GM23338 (cell line): ENCODE measurements at regions not wholly inside any gene's neighbourhood (a gene's known extent, or its start where the extent isn't known, plus 50 kb on each side); places are given as distances from the start of the nearest gene placed in this dataset.

Experiments
- ATAC-seq: fragments of 200-7000 bp; cut with Tn5 transposase; 3 replicates; pipeline ENCODE4 v1.9.1; 2020
- DNase-seq: peaks from one replicate; pipeline ENCODE4 v3.0.0-alpha.2; 2015; ENCODE audit warnings: low spot score
- H2AFZ ChIP-seq: fragments of 200-600 bp; sonication (generic); 2 replicates; pipeline ENCODE4 v1.8.0; 2016; ENCODE audit warnings: antibody characterized with exemption, mild to moderate bottlenecking, moderate library complexity
- H3F3A ChIP-seq: fragments of 200-600 bp; sonication (generic); replicated peaks from 2 replicates; pipeline ENCODE4 v1.8.0; 2017; ENCODE audit warnings: antibody characterized with exemption, mixed run types, low read depth
- H3K27ac ChIP-seq: fragments of 200-600 bp; sonication (generic); 2 replicates; pipeline ENCODE4 v1.6.1; 2016; ENCODE audit warnings: low read depth
- H3K27me3 ChIP-seq: fragments of 200-600 bp; sonication (generic); 2 replicates; pipeline ENCODE4 v1.8.0; 2016; ENCODE audit warnings: mild to moderate bottlenecking, mixed run types, moderate library complexity; ENCODE audit not compliant: insufficient read depth
- H3K36me3 ChIP-seq: fragments of 200-600 bp; sonication (generic); 2 replicates; pipeline ENCODE4 v1.8.0; 2016; ENCODE audit warnings: mild to moderate bottlenecking; ENCODE audit not compliant: insufficient read depth
- H3K4me1 ChIP-seq: fragments of 200-600 bp; sonication (generic); 2 replicates; pipeline ENCODE4 v1.8.0; 2016; ENCODE audit warnings: mild to moderate bottlenecking, moderate library complexity; ENCODE audit not compliant: insufficient read depth
- H3K4me2 ChIP-seq: fragments of 200-600 bp; sonication (generic); 2 replicates; pipeline ENCODE4 v1.7.1; 2017; ENCODE audit warnings: mixed run types
- H3K4me3 ChIP-seq: fragments of 200-600 bp; sonication (generic); 2 replicates; pipeline ENCODE4 v1.6.1; 2016; ENCODE audit warnings: mixed run types
- H3K79me2 ChIP-seq: fragments of 200-600 bp; sonication (generic); replicated peaks from 2 replicates; pipeline ENCODE4 v1.8.0; 2017; ENCODE audit warnings: mild to moderate bottlenecking; ENCODE audit not compliant: insufficient read depth
- H3K9me2 ChIP-seq: fragments of 200-600 bp; sonication (generic); 2 replicates; pipeline ENCODE4 v1.8.0; 2017; ENCODE audit not compliant: insufficient read depth
- H4K20me1 ChIP-seq: fragments of 200-600 bp; sonication (generic); replicated peaks from 2 replicates; pipeline ENCODE4 v1.8.0; 2017; ENCODE audit warnings: mild to moderate bottlenecking; ENCODE audit not compliant: insufficient read depth
- H3K27ac Mint-ChIP-seq: 2 replicates; pipeline ENCODE4 v1.8.0; 2020; ENCODE audit warnings: inconsistent platforms, mild to moderate bottlenecking, moderate library complexity, mixed read lengths
- H3K27me3 Mint-ChIP-seq: 3 replicates; pipeline ENCODE4 v1.8.0; 2022; ENCODE audit warnings: low read depth, mild to moderate bottlenecking, moderate library complexity, mixed read lengths, inconsistent platforms; ENCODE audit not compliant: insufficient read depth, poor library complexity
- H3K36me3 Mint-ChIP-seq: 3 replicates; pipeline ENCODE4 v1.8.0; 2021; ENCODE audit warnings: low read depth, mild to moderate bottlenecking, inconsistent platforms, moderate library complexity, mixed read lengths
- H3K4me1 Mint-ChIP-seq: 3 replicates; pipeline ENCODE4 v1.8.0; 2020; ENCODE audit warnings: mild to moderate bottlenecking, inconsistent platforms, mixed read lengths
- H3K4me3 Mint-ChIP-seq: 3 replicates; pipeline ENCODE4 v1.8.0; 2021; ENCODE audit warnings: moderate library complexity, mild to moderate bottlenecking, inconsistent platforms, mixed read lengths
- H3K9me3 Mint-ChIP-seq: 3 replicates; pipeline ENCODE4 v1.8.0; 2020; ENCODE audit warnings: moderate library complexity, mild to moderate bottlenecking, inconsistent platforms, mixed read lengths
- CTCF ChIP-seq, 2 experiments: fragments of 200-600 bp in 1 of 2; sonication (generic) in 1 of 2; conservative IDR thresholded peaks; 2 replicates each; pipeline versions ENCODE4 v1.5.1 to v1.6.1; 2016 to 2017; ENCODE audit warnings: antibody characterized with exemption in 2 of 2, low read depth in 2 of 2, mild to moderate bottlenecking in 2 of 2, moderate library complexity in 1 of 2
- ETS1 ChIP-seq: IDR thresholded peaks from 2 replicates; pipeline ENCODE4 v1.6.1; 2016; ENCODE audit warnings: antibody characterized with exemption
- EZH2 ChIP-seq: fragments of 200-600 bp; sonication (generic); IDR thresholded peaks from one replicate; pipeline ENCODE4 v1.8.0; 2017; ENCODE audit warnings: antibody characterized with exemption, mild to moderate bottlenecking, low read depth; ENCODE audit not compliant: unreplicated experiment
- EZH2phosphoT487 ChIP-seq: fragments of 200-600 bp; sonication (generic); IDR thresholded peaks from one replicate; pipeline ENCODE4 v1.8.1; 2018; ENCODE audit warnings: antibody characterized with exemption; ENCODE audit not compliant: unreplicated experiment
- JUNB ChIP-seq: IDR thresholded peaks from one replicate; pipeline ENCODE4 v1.6.1; 2016; ENCODE audit warnings: antibody characterized with exemption; ENCODE audit not compliant: unreplicated experiment
- NANOG ChIP-seq: IDR thresholded peaks from 2 replicates; pipeline ENCODE4 v1.6.1; 2016; ENCODE audit warnings: antibody characterized with exemption, borderline replicate concordance
- POLR2AphosphoS5 ChIP-seq: IDR thresholded peaks from 2 replicates; pipeline ENCODE4 v1.6.1; 2016; ENCODE audit warnings: antibody characterized with exemption, low read depth
- REST ChIP-seq: IDR thresholded peaks from one replicate; pipeline ENCODE4 v1.6.1; 2018; ENCODE audit warnings: antibody characterized with exemption; ENCODE audit not compliant: unreplicated experiment
- STAT1 ChIP-seq: IDR thresholded peaks from one replicate; pipeline ENCODE4 v1.6.1; 2016; ENCODE audit warnings: antibody characterized with exemption; ENCODE audit not compliant: unreplicated experiment
- ZNF331 ChIP-seq: fragments of 250-450 bp; sonication (Bioruptor Pico); IDR thresholded peaks from 2 replicates; pipeline ENCODE4 v1.5.0; 2020; ENCODE audit warnings: low read depth, mild to moderate bottlenecking, moderate library complexity
- ZNF462 ChIP-seq: fragments of 250-450 bp; sonication (Bioruptor Pico); IDR thresholded peaks from 2 replicates; pipeline ENCODE4 v1.5.0; 2020; ENCODE audit warnings: mild to moderate bottlenecking, moderate library complexity

GRCh38 chr15:93250209-93250608, 161.2 kb upstream of the RGMA start (continued):
- TF ChIP-seq CTCF (conservative IDR thresholded peaks at IDR 0.05; ENCODE audit: low read depth in 2 of 2), result no peak
- no peak for TF ChIP-seq EZH2phosphoT487
- no peak for TF ChIP-seq POLR2AphosphoS5
- no peak for TF ChIP-seq NANOG
- TF ChIP-seq ZNF331 (CRISPR knock-in tag), result no peak
- TF ChIP-seq REST, result no peak
- no peak for TF ChIP-seq STAT1
- no peak for TF ChIP-seq JUNB
- no peak for TF ChIP-seq EZH2

GRCh38 chr15:93249623-93250022, 160.6 kb upstream of the RGMA start:
- peak overlapping the region; percentile 29; the same call in 1 of the 2 replicates for H2AFZ ChIP-seq
- H4K20me1 ChIP-seq, result no peaks in the 10 kb centered on the region
- H3F3A ChIP-seq, result no peaks in the 10 kb centered on the region
- peaks cover 9% of the 10 kb centered on the region for H3K4me1 ChIP-seq
- DNase-seq (no peak), ATAC-seq (no peak)
- H3K9me2 ChIP-seq, result no peaks in the 10 kb centered on the region
- Mint-ChIP-seq H3K4me1 (peaks cover 8% of the 10 kb centered on the region), H3K4me3 (no peak overlapping the region), H3K36me3 (no peaks in the 10 kb centered on the region; the same call in 2 of the 3 replicates), H3K9me3 (no peaks in the 10 kb centered on the region), H3K27me3 (peaks cover 3% of the 10 kb centered on the region), H3K27ac (no peak overlapping the region)
- H3K4me2 ChIP-seq, result no peak overlapping the region
- no peaks in the 10 kb centered on the region; the same call in 1 of the 2 replicates for H3K27me3 ChIP-seq
- no peak overlapping the region for H3K4me3 ChIP-seq
- no peak overlapping the region for H3K27ac ChIP-seq
- TF ChIP-seq STAT1, result no peak
- TF ChIP-seq NANOG, result no peak
- no peak for TF ChIP-seq EZH2phosphoT487
- TF ChIP-seq ZNF331 (CRISPR knock-in tag), result no peak
- TF ChIP-seq ETS1, result no peak
- no peak for TF ChIP-seq POLR2AphosphoS5
- no peak for TF ChIP-seq ZNF462
- no peaks in the 10 kb centered on the region for H3K79me2 ChIP-seq
- no peaks in the 10 kb centered on the region; the same call in 1 of the 2 replicates for H3K36me3 ChIP-seq
